ENCODE measurements at regions not wholly inside any gene's neighbourhood (a gene's known extent, or its start where the extent isn't known, plus 50 kb on each side); places are given as distances from the start of the nearest gene placed in this dataset.
A peak's percentile ranks its signal among the peaks of the same experiment; 100 is the strongest.

GRCh38 chr7:156050636-156051569 lies 238.6 kb upstream of the SHH start:
- ATAC-seq, result no peak
- Histone ChIP-seq H3K4me3 (no peak overlapping the region), H3K36me3 (no peaks in the 10 kb centered on the region), H3K27me3 (ENCODE audit: low read depth) (no peaks in the 10 kb centered on the region), H3K27ac (no peak overlapping the region), H3K4me1 (no peaks in the 10 kb centered on the region), H3K9me3 (no peaks in the 10 kb centered on the region)
- TF ChIP-seq CTCF (IDR thresholded peaks at IDR 0.05), result no peak
- intact Hi-C loops (cut with DNase I), result no loop called here
- DNase-seq, result peak; percentile 35

GRCh38 chr7:156049366-156049765 lies 237.1 kb upstream of the SHH start:
- DNase-seq, result peak; percentile 6
- no peaks in the 10 kb centered on the region for H3K27me3 ChIP-seq (ENCODE audit: low read depth)
- H3K36me3 ChIP-seq, result no peaks in the 10 kb centered on the region
- no peaks in the 10 kb centered on the region for H3K4me1 ChIP-seq
- H3K4me3 ChIP-seq, result no peak overlapping the region
- H3K27ac ChIP-seq, result no peak overlapping the region
- TF ChIP-seq CTCF (IDR thresholded peaks at IDR 0.05), result no peak
- no peak for ATAC-seq
- no peaks in the 10 kb centered on the region for H3K9me3 ChIP-seq
- intact Hi-C loops (cut with DNase I), result no loop called here

GRCh38 chr7:156046031-156046560 lies 233.8 kb upstream of the SHH start:
- ATAC-seq (no peak), DNase-seq (no peak)
- no peak for TF ChIP-seq CTCF (IDR thresholded peaks at IDR 0.05)
- Histone ChIP-seq H3K4me3 (no peak overlapping the region), H3K4me1 (no peaks in the 10 kb centered on the region), H3K27me3 (ENCODE audit: low read depth) (no peaks in the 10 kb centered on the region), H3K36me3 (no peaks in the 10 kb centered on the region), H3K27ac (no peak overlapping the region), H3K9me3 (no peaks in the 10 kb centered on the region)
- intact Hi-C loops (cut with DNase I), result no loop called here

- DNase-seq (no peak), ATAC-seq (no peak)
- H3K9me3 ChIP-seq, result no peaks in the 10 kb centered on the region
- no peaks in the 10 kb centered on the region for H3K27me3 ChIP-seq (ENCODE audit: low read depth)
- intact Hi-C loops (cut with DNase I), result no loop called here
- H3K36me3 ChIP-seq, result no peaks in the 10 kb centered on the region
- TF ChIP-seq CTCF (IDR thresholded peaks at IDR 0.05), result no peak
- no peak overlapping the region for H3K27ac ChIP-seq
- H3K4me3 ChIP-seq, result no peak overlapping the region
- H3K4me1 ChIP-seq, result no peaks in the 10 kb centered on the region
Observed at GRCh38 chr7:156043416-156044178, 231.3 kb upstream of the SHH start.

GRCh38 chr7:156041398-156041797 lies 229.1 kb upstream of the SHH start:
- H3K27ac ChIP-seq, result no peak overlapping the region
- H3K27me3 ChIP-seq (ENCODE audit: low read depth), result no peaks in the 10 kb centered on the region
- TF ChIP-seq CTCF (IDR thresholded peaks at IDR 0.05), result no peak
- ATAC-seq (no peak), DNase-seq (no peak)
- H3K4me3 ChIP-seq, result no peak overlapping the region
- H3K36me3 ChIP-seq, result no peaks in the 10 kb centered on the region
- intact Hi-C loops (cut with DNase I), result no loop called here
- H3K9me3 ChIP-seq, result no peaks in the 10 kb centered on the region
- no peaks in the 10 kb centered on the region for H3K4me1 ChIP-seq

Data from lower lobe of right lung (tissue), 2 donors.